ENCODE measurements at regions not wholly inside any gene's neighbourhood (a gene's known extent, or its start where the extent isn't known, plus 50 kb on each side); places are given as distances from the start of the nearest gene placed in this dataset.
"Not testable (repeated sequence)": the region's sequence is repeated elsewhere in the genome, so short reads cannot be mapped to it uniquely, and the experiment has no call there.

- DNase-seq (ENCODE audit: low read depth), result no peak
Measured at GRCh38 chr4:141534985-141535384, 101.4 kb upstream of the IL15 start.

GRCh38 chr4:141538001-141538400 lies 98.4 kb upstream of the IL15 start:
- DNase-seq (ENCODE audit: low read depth), result no peak

- DNase-seq (ENCODE audit: low read depth), result no peak
Measured at GRCh38 chr4:141540643-141541042, 95.7 kb upstream of the IL15 start.

- no peak for DNase-seq (ENCODE audit: low read depth)
Measured at GRCh38 chr4:141541851-141542250, 94.5 kb upstream of the IL15 start.

- no peak for DNase-seq (ENCODE audit: low read depth)
Measured at GRCh38 chr4:141543176-141543575, 93.2 kb upstream of the IL15 start.

- no peak for DNase-seq (ENCODE audit: low read depth)
Measured at GRCh38 chr4:141543706-141544105, 92.7 kb upstream of the IL15 start.

GRCh38 chr4:141548791-141549190 lies 87.6 kb upstream of the IL15 start:
- no peak for DNase-seq (ENCODE audit: low read depth)

GRCh38 chr4:141560056-141560455 lies 76.3 kb upstream of the IL15 start:
- no peak for DNase-seq (ENCODE audit: low read depth)

GRCh38 chr4:141562649-141563048 lies 73.7 kb upstream of the IL15 start:
- no peak for DNase-seq (ENCODE audit: low read depth)

- no peak for DNase-seq (ENCODE audit: low read depth)
Measured at GRCh38 chr4:141563723-141564122, 72.7 kb upstream of the IL15 start.

- DNase-seq (ENCODE audit: low read depth), result not testable (repeated sequence)
Measured at GRCh38 chr4:141564961-141565360, 71.4 kb upstream of the IL15 start.

GRCh38 chr4:141565379-141566089 lies 70.8 kb upstream of the IL15 start:
- DNase-seq (ENCODE audit: low read depth), result no peak

- DNase-seq (ENCODE audit: low read depth), result no peak
Measured at GRCh38 chr4:141567326-141567915, 69.0 kb upstream of the IL15 start.

GRCh38 chr4:141569141-141569540 lies 67.2 kb upstream of the IL15 start:
- no peak for DNase-seq (ENCODE audit: low read depth)

- DNase-seq (ENCODE audit: low read depth), result no peak
Measured at GRCh38 chr4:141570290-141570689, 66.1 kb upstream of the IL15 start.

GRCh38 chr4:141571362-141571761 lies 65.0 kb upstream of the IL15 start:
- DNase-seq (ENCODE audit: low read depth), result no peak

- DNase-seq (ENCODE audit: low read depth), result no peak
Measured at GRCh38 chr4:141571793-141572192, 64.6 kb upstream of the IL15 start.

GRCh38 chr4:141573678-141574077 lies 62.7 kb upstream of the IL15 start:
- DNase-seq (ENCODE audit: low read depth), result no peak

GRCh38 chr4:141575884-141576283 lies 60.5 kb upstream of the IL15 start:
- DNase-seq (ENCODE audit: low read depth), result no peak

GRCh38 chr4:141576585-141577110 lies 59.7 kb upstream of the IL15 start:
- no peak for DNase-seq (ENCODE audit: low read depth)

GRCh38 chr4:141578451-141578850 lies 57.9 kb upstream of the IL15 start:
- no peak for DNase-seq (ENCODE audit: low read depth)

GRCh38 chr4:141580523-141580922 lies 55.9 kb upstream of the IL15 start:
- no peak for DNase-seq (ENCODE audit: low read depth)
